Transverse colon (tissue), 4 donors: ENCODE measurements at regions not wholly inside any gene's neighbourhood (a gene's known extent, or its start where the extent isn't known, plus 50 kb on each side); places are given as distances from the start of the nearest gene placed in this dataset.

ENCODE experiments used
- POLR2A ChIP-seq: fragments of 450-650 bp; IDR thresholded peaks from one replicate; pipeline ENCODE4 v1.6.1; 2016; ENCODE audit warnings: antibody characterized with exemption, mild to moderate bottlenecking, moderate library complexity
- POLR2AphosphoS5 ChIP-seq, 3 donors: sonication (generic); formaldehyde crosslinking; IDR thresholded peaks; one replicate each; pipeline ENCODE4 v1.6.1; 2016; ENCODE audit warnings: antibody characterized with exemption in 3 of 3
- TF ChIP-seq, protein P1 (sequence below), 5 experiments: fragments of 200-600 bp in 3 of 5; fragments of 450-650 bp in 2 of 5; sonication (generic) in 3 of 5; IDR thresholded peaks; 1 replicate in 2 of 5; 2 replicates in 3 of 5; pipeline ENCODE4 v1.5.1; 2016 to 2017; ENCODE audit warnings: antibody characterized with exemption in 5 of 5, inconsistent platforms in 3 of 5, mild to moderate bottlenecking in 2 of 5, moderate library complexity in 1 of 5

DNA sequence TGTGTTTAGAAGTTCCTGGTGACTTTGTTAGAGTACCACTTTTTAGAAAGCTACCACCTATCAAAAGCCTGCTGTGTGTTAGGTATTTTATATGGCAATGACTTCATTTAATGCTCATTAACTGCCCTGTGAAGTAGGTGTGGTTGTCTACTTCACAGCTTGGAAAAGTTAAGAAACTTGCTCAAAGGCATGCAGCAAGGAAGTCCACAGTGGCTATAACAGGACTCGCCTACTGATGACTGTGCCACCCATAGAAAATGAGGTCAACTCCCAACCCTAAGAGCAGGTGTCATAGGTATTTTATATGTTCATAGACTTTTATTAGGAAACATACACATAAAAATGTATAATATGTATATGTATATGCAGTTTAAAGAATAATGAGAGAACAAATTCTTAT, 125.2 kb upstream of the PAX6 start:
- TF ChIP-seq, protein P1, sequence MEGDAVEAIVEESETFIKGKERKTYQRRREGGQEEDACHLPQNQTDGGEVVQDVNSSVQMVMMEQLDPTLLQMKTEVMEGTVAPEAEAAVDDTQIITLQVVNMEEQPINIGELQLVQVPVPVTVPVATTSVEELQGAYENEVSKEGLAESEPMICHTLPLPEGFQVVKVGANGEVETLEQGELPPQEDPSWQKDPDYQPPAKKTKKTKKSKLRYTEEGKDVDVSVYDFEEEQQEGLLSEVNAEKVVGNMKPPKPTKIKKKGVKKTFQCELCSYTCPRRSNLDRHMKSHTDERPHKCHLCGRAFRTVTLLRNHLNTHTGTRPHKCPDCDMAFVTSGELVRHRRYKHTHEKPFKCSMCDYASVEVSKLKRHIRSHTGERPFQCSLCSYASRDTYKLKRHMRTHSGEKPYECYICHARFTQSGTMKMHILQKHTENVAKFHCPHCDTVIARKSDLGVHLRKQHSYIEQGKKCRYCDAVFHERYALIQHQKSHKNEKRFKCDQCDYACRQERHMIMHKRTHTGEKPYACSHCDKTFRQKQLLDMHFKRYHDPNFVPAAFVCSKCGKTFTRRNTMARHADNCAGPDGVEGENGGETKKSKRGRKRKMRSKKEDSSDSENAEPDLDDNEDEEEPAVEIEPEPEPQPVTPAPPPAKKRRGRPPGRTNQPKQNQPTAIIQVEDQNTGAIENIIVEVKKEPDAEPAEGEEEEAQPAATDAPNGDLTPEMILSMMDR (IDR thresholded peaks at IDR 0.05), result no peak
- TF ChIP-seq POLR2AphosphoS5 (IDR thresholded peaks at IDR 0.05) (no peak), POLR2A (no peak)
